HG02759 (cell line): ENCODE measurements at regions not wholly inside any gene's neighbourhood (a gene's known extent, or its start where the extent isn't known, plus 50 kb on each side); places are given as distances from the start of the nearest gene placed in this dataset.

Source experiments
- ATAC-seq: cut with Tn5 transposase; IDR thresholded peaks from one replicate; pipeline ENCODE4 v1.9.1; 2021; ENCODE audit warnings: mild to moderate bottlenecking, moderate library complexity; ENCODE audit not compliant: unreplicated experiment

DNA sequence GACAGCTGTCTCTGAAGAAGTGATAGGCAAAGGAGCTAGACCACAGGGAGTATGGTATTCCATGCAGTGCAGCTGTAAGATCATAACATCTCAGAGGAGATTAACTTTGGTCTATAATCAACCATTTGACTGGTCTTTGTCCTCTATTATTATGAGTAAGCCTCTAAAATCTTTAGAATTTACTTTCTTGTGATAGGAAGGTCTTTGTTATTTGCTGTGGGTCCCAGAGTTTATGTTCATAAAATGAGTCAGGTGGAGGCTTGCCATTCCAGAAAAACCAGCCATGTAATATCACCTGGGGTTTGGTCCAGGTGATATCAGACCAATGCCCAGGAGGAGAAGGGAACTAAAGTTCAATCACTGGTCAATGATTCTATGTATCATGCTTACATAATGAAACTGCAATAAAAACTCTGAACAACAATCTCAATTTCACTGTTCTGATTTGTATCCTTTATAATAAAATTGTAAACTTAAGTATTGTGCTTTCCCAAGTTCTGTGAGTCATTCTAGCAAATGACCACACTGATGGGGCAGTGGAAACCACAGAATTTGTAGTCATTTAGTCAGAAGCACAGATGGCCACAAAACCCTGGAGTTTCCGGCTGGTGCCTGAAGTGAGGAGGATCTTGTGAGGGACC lies 239.6 kb upstream of the TRAM1L1 start:
- no peak for ATAC-seq

DNA sequence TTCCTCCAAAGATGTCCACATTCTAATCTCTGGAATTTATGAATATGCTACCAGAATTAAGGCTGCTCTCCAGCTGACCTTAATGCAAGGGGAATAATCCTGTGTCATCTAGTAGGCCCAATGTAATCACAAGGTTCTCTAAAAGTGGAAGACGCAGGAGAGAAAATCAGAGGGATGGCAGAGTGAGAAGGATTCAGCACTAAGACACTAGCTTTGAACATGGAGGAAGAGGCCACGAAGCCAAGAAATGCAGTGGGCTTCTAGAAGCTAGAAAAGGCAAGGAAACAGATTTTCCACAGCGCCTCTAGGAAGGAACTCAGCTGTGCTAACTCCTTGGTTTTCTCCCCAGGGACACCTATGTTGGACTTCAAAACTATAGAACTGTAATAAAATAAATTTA lies 240.7 kb upstream of the TRAM1L1 start:
- no peak for ATAC-seq

DNA sequence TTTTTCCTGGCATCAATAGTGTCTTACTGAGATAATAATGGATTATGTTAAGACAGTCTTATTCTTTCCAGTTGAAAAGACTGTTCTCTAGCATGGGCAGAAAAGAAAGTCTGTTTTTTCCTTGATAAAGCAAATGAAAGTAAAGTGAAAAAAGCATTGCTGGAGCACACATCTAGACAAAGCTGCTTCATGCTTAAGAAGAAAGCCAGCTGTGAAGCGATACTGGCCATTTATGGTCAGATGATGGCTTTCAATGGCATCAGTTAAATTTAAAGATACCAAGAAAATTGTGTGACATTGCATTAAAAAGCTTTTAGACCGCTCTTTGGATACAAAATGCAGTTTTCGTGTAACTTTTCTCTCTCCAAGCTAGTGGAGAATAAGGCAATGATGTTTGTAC lies 242.1 kb upstream of the TRAM1L1 start:
- no peak for ATAC-seq

DNA sequence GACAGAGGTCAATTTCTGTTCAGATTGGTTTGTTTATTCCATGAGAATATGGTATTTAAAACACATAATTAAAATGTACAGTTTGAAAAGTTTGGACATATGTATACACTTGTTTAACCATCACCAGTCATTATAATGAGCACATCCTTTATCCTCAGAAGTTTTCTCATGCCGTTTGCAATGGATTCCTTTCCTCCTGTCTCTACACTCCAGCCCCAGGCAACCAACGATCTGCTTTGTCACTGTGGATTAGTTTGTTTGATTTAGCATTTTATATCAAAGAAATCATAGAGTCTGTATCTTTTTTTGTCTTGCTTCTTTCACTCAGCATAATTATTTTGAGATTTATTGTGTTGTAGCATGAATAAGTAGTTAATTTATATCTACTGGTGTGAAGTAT lies 243.0 kb upstream of the TRAM1L1 start:
- ATAC-seq = no peak

DNA sequence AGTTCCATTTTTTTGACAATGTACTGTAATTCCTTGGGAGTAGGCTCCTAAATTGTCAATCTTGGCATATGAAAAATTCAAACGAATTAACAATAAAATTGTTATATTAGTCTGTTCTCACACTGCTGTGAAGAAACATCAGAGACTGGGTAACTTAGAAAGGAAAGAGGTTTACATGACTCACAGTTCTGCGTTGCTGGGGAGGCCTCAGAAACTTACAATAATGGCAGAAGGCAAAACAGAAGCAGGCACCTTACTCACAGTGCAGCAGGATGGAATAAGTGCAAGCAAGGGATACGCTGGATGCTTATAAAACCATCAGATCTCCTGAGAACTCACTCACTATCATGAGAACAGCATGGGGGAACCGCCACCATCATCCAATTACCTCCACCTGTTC lies 246.4 kb upstream of the TRAM1L1 start:
- no peak for ATAC-seq

DNA sequence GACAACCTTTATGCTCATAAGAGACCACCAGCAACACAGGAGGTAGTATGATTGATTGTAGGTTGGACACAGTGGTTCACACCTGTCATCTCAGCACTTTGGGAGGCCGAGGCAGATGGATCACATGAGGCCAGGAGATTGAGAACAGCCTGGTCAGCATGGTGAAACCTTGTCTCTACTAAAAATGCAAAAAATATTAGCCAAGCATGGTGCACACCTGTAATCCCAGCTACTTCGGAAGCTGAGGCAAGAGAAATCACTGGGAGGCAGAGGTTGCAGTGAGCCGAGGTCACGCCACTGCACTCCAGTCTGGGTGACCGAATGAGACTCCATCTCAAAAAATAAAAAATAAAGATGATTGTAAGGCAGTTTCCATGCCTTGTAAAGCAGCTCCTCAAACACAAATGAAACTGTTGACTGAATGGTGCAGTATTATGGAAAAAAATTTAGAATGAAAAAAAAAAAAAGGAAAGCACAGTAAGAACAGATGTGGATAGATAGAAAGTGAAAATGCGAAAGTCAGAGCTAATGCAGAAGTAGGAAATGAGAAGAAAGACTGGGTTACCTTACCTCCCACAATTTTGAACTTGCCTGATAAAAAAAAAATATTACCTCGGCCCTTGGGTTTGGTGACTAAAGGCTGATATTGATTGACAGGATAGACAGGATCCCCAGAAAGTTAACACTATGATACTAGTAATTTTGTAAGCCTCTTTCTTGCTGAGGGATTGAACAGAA lies 249.2 kb upstream of the TRAM1L1 start:
- no peak for ATAC-seq

DNA sequence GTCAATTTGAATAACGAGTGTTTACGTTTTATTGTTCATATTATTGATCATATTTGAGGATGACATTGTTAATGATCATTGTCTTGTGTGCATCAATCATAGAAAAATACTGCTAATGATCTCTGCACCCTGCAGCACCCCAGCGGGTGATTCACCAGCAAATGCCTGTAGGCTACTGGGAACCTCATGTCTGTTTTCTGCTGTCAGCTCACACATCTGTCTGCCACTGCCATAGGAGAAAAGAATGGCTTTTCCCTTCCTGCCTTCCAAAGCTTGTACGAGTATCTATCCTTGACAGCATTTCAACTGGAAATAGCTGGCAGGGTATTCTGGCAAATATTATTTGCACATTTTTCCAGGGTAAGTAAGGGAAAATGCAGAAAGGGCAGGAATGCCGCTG lies 272.1 kb upstream of the TRAM1L1 start:
- ATAC-seq = no peak

DNA sequence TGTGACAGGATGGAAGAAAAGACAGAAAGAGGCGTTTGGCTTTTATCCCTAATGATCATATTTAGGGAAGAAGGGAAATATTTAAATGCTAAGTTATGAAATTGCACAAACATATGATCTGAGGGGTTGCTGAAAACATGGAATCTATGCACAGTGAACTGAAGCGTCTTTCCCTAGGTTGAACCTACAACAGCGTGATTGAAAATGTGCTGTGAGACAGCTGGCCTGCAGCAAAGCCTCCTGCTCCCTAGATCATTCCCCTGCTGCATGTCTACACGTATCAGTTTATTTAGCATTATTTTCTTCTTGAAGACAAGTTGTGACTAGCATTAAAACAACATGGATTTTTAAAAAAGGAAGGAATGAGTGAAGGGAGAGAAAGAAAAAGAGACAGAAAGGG lies 272.5 kb upstream of the TRAM1L1 start:
- ATAC-seq = no peak

DNA sequence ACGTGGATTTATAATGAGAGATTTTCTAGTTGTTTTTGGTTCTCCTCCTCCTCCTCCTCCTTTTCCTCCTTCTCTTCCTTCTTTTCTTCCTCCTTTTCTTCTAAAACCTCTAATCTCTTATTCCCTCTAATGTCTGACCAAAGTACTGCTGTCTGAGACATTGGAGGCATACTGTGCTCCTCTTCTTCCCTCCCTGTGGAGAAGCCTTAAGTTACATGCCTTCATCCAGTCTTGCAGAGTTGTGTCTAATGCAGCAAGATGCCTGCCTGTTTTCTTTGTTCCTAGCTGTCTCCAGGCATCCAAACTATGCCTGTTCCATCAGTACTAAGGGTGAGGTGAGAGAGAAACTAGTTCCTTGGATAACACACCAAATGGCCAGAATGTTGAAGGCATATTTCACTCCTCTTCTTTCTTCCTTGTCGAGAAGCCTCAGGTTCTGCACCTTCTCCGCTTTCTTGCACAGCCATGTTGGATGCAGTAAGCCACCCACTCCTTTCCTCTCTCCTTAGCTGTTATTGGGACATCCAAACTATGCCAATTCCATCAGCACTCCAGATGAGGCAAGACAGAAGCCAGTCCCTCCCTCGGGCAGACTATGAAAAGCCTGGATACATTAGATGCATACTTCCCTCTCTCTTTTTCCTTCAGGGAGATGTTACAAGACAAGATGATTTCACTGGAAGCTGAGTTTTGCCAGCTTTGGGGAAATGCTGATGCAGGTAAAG lies 285.7 kb upstream of the TRAM1L1 start:
- ATAC-seq = no peak

DNA sequence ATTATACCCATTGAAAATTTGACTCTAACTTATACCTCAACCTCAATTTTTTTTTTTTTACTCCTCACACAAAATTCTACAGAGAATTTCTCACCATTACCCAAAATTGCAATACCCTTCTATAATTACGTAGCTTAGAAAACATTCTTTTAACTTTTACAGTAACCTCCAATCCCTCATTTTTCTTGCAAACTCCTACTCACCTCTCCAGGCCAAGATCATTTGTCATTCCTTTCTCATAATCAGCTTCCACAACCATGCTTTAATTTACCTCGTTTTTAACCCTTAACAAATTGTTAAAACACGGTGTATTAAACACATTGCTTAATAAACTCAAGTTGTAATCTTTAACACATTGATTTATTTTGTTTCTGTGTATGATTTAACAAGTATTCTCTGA lies 289.7 kb upstream of the TRAM1L1 start:
- ATAC-seq = no peak

DNA sequence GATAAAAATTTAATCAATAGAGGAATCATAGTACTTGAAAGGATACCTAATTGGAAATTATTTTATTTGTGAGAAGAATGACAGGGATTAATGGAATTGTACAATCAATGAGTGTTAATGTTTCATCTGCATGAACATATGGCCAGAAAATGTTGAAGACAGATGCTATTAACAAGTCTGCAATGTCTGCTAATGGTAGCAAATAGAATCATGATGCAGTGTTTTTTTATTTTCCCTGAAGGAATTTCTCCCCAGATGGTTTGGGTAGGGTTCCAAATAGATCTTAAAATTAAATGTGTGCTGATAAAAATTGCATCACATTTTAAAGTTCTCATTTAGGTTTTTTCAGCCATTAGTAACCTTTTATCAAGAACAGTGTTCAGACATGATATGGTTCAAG lies 291.3 kb upstream of the TRAM1L1 start:
- no peak for ATAC-seq

DNA sequence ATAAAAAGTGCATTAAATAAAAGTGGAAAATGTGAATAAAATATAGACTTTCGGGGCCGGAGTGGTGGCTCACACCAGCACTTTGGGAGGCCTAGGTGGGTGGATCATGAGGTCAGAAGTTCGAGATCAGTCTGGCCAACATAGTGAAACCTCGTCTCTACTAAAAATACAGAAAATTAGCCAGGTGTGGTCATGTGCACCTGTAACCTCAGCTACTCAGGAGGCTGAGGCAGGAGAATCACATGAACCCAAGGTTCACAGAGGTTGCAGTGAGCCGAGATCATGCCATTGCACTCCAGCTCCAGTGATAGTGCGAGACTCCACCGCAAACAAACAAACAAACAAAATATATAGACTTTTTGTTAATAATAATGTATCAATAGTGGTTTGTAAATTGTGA lies 293.6 kb upstream of the TRAM1L1 start:
- no peak for ATAC-seq

DNA sequence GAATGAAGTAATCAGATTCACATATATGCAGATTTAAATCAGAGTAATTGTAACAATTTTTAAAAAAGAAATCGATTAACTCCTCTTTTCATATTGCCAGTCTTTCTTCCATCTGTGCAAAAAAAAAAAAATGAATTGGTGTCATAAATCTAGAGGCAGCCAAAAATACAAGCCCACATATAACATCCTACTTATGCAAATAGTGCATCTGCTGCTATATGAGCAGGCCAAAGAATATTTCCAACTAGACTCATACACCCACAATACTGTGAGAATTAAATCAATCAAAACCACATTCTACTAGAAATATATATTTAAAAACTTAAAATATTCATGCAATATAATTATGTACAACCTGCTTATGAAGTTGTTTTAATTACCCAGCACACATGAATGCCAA lies 298.1 kb upstream of the TRAM1L1 start:
- ATAC-seq = no peak

DNA sequence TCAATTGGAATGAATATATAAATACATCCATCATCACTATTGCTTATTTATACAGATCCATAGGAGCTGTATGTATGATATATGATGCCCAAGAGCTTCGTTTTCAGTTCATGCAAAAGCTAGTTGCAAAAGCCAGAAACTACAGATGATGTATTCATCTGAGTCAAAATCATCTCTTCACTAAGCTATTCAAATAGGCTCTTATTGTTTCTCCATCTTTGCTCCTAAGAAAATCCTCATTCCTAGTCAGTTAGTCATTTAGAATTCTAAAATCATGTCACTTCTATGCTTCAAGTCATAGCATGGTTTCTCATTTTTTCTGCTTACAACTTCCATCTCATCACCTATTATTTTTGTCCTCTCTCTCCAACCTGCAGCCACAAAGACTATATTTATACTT lies 300.1 kb upstream of the TRAM1L1 start:
- no peak for ATAC-seq

DNA sequence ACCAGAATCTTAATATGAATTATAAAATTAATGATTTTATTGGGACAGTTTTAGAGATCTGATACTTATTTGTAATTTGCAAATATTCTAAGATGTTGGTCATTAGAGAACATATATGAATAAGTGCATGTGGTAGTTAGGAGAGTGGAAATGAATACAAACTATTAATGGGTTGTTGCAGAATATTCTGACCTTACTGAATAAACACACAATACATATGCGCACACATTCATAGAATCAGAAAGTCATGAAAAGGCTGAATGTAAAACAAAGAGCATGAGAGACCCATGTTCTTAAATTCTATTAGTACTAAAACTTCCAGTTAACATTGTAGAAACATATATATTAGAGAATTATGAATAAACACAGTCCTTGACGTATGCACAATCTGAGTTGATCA lies 301.7 kb upstream of the TRAM1L1 start:
- ATAC-seq = no peak

DNA sequence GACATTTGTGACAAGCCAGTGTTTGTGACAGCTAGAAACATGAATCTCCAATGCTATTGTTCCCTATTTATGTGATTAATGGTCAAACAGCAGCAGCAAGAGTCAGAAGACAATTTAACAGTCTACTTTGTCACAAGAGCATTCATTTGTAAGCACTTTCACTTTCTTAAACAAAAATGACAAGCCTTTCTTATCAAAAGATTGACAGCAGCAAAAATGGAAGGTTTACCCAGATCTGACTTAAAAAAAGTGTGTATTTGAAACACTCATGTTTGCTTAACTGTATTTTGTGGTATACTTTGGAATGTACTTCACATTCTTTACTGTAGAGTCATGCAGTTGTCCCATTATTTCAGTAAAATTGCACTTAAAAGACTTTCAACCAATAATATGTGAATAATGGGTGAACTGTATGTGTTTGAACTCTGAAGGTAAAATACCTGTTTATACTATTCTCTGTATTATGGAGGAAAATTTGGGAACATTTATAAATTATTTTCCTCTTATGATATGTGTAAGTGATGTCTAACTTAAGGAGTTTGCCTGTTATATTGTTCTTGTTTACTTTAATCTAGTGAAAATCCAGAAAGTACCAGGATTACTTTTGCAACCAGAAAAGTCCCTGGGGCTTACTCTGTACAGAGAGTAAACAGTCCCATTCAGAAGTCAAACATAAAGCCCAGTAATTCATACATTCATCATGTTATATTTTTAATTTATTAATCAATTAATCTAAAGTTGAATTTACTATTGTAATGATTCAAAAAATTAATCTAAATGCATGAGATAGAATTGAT lies 314.9 kb upstream of the TRAM1L1 start:
- no peak for ATAC-seq

DNA sequence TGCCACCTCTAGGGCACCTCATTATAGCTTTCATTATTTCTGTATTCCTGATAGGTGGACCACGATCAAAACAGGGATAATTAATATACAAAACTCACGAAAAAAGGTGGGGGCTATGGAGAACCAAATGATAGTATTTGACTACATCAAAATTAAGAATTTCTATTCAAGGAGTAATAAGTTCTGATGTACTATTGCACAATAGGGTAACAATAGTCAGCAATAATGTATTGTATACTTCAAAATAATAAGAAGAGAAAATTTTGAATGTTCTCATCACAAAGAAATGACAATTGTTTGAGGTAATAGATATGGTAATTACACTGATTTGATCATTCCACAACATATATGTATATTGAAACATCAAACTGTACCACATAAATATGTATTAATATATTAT lies 327.3 kb upstream of the TRAM1L1 start:
- no peak for ATAC-seq

DNA sequence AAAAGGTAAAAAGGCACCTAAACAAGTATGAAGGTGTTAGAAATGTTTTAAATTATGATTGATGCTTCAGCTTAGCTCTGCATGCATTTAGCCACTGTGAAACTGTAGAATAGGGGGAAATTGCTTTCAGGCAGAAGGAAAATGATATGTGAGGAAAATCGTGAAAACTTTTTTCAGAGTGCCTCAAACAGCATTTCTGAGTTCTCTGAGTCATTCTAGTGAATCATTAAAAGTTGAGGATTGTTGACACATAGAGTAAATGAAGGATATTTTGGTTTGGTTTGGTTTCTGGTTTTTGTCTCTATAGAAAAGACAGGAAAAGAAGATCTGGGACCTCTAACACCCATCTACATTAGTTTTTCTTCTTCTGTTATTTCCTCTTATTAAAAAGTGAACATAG lies 332.5 kb upstream of the TRAM1L1 start:
- ATAC-seq = no peak

DNA sequence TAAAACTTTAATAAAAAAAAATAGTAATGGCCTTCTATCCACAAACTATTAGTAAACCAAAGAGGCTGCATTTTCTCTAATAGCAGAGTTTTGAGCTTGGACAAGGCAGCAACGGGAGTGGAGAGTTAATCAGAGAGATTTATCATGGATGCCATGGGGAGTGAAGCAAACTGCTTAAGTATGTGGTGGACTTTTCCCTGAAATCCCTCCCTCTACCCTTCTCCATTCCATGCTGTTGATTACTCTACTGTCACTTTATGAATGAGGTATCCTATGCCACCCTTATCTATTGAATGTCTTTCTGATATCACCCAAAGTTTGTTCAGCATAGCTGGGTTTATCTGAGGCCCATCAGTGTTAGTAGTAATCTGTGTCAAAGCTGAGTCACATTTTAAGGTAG lies 335.6 kb upstream of the TRAM1L1 start:
- no peak for ATAC-seq

DNA sequence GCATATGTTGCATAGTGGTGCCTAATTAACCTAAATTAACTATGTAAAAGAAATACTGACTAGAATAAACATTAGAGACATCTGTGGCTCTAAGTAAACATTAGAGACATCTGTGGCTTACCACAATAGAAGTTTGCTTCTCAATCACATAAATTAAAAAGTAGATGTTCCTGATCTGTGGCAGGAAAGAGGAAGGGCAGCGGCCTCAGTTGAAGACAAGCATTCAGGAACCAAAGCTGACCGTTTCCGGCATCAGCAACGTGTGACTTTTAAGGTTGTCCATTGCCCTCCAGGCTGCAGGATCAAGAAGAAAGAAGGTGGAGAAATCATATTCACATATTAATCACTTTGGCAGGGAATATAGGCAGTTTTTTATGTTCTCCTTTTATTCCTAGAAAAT lies 336.3 kb upstream of the TRAM1L1 start:
- ATAC-seq = no peak

DNA sequence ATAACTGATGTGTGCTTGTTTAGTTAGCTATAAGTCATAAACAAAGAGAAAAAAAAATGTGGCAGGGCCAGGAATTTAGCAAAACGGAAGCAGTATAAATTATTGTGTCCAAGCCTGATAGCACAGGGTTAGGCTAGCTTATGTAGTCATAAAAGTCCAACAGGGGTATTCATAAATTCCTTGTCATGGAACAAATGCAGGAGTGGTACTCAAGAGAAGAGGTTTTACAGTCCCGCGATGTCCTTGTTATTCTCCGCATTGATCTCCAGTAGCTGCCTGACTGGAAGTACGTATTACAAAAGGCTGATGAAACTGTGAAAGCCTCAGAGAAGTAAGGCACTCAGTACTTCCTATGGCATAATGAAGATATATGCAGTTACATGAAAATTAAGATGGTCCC lies 336.9 kb upstream of the TRAM1L1 start:
- ATAC-seq = no peak

DNA sequence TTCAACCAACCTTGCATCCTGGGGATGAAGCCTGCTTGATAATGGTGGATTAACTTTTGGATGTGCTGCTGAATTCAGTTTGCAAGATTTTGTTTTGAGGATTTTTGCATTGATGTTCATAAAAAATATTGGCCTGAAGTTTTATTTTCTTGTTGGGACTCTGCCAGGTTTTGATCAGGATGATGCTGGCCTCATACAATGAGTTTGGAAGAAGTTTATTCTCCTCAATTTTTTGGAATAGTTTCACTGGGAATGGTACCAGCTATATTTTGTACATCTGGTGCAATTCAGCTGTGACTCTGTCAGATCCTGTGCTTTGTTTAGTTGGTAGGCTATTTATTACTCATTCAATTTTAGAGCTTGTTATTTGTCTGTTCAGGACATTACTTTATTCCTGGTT lies 340.3 kb upstream of the TRAM1L1 start:
- no peak for ATAC-seq
